ENCODE measurements at regions not wholly inside any gene's neighbourhood (a gene's known extent, or its start where the extent isn't known, plus 50 kb on each side); places are given as distances from the start of the nearest gene placed in this dataset.

DNA sequence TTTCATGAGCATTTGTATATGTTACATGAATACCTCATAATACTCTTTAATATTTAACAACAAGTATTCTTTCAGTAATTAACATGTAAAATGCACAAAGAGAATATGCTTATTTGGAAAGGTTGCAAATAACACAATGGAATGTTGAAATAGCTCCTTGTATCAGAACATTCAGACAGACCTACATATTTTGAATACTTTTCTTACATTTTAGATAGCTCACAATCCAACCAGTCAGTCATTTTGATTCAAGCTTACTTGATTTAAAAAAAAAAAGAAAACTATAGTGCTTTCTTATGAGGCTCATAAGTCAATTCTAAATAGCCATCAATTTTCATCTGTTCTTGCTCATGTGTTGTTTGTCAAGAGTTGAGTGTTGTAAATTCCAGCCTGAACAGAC is 518.8 kb downstream of the ADGRL2 start:
- TF ChIP-seq, protein P1, sequence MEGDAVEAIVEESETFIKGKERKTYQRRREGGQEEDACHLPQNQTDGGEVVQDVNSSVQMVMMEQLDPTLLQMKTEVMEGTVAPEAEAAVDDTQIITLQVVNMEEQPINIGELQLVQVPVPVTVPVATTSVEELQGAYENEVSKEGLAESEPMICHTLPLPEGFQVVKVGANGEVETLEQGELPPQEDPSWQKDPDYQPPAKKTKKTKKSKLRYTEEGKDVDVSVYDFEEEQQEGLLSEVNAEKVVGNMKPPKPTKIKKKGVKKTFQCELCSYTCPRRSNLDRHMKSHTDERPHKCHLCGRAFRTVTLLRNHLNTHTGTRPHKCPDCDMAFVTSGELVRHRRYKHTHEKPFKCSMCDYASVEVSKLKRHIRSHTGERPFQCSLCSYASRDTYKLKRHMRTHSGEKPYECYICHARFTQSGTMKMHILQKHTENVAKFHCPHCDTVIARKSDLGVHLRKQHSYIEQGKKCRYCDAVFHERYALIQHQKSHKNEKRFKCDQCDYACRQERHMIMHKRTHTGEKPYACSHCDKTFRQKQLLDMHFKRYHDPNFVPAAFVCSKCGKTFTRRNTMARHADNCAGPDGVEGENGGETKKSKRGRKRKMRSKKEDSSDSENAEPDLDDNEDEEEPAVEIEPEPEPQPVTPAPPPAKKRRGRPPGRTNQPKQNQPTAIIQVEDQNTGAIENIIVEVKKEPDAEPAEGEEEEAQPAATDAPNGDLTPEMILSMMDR (IDR thresholded peaks at IDR 0.05): no peak

DNA sequence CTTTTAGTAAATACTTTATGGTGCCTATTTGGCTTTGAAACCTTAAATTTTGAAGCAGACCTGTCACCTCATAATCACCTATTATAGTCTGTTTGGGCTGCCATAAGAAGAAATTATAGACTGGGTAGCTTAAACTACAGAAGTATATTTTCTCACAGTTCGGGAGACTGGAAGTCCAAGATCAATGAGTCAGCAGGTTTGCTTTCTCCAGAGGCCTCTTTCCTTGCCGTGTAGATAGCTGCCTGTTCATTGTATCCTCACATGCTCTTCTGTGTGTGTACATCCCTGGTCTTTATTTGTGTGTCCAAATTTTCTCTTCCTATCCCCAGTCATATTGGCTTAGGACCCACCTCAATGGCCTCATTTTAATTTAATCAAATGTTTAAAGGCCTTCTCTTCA is 518.2 kb downstream of the ADGRL2 start:
- TF ChIP-seq, protein P1 (IDR thresholded peaks at IDR 0.05): no peak

DNA sequence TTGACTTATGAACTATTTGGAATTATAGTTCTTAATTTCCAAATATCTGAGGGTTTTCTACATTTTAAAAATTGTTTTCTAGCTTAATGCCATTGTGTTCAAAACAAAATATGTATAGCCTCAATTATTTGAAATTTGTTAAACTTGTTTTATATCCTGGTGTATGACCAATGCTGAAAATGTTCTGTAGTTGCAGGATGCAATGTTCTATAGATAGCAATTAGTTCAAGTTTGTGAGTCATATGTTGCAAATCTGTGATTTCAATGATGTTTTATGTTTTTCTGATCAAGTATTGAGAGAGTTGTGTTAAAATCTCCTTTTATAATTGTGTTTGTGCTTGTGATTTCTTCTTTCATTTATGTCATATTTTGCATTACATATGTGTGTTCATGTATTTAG is 517.5 kb downstream of the ADGRL2 start:
- TF ChIP-seq, protein P1 (IDR thresholded peaks at IDR 0.05): no peak

DNA sequence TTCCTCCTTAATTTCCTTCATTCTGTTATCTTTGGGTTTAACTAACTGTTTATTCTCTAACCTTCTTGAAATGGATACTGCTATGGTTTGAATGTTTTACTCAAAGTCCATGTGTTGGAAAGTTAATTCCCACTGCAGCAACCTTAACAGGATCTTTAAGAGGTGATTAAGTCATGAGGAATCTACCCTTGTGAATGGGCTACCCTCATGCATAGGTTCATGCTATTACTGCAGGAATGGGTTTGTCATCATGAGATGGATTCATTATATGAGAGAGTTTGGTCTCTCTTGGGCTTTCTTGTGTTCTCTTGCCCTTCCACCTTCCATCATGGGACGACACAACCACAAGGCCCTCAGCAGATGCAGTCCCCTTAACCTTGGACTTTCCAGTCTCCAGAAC is 516.9 kb downstream of the ADGRL2 start:
- TF ChIP-seq, protein P1 (IDR thresholded peaks at IDR 0.05): no peak

DNA sequence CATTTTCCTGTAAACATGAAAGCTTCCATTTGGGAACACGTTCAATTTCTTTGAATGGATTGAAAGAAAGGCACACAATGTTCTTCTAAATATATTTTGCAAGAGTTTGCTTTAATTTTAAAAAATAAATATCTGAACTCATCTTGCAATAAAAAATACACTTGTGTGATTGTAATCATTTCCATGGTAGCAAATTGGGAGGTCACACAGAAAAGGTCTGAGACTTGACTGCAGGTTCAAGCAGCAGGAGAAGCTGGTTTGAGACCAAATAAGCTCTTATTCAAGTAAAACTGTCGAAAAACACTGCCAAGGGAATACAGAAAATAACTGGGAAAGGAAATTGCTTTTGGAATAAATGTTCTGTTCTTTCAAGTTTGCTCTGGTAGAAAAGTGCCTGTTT is 498.9 kb downstream of the ADGRL2 start:
- TF ChIP-seq, protein P1 (IDR thresholded peaks at IDR 0.05): no peak

DNA sequence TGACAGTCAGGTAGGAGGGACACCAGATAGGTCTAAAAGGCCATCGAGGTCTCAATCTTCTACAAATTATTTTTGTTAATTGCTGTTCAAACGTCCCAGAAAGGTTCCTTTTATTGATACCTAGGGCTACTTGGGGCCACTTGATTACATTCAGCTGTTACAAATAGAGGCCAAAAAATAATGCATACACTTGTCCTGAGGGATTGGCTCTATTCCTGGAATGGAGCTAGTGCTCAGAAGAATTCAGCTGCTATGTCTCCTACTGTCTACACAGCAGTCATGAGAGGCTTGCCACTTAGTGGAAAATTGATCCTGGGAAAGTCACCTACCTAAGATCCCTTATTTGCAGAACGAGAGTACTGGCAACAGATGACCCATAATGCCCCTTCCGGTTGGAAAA is 498.3 kb downstream of the ADGRL2 start:
- TF ChIP-seq, protein P1 (IDR thresholded peaks at IDR 0.05): no peak

DNA sequence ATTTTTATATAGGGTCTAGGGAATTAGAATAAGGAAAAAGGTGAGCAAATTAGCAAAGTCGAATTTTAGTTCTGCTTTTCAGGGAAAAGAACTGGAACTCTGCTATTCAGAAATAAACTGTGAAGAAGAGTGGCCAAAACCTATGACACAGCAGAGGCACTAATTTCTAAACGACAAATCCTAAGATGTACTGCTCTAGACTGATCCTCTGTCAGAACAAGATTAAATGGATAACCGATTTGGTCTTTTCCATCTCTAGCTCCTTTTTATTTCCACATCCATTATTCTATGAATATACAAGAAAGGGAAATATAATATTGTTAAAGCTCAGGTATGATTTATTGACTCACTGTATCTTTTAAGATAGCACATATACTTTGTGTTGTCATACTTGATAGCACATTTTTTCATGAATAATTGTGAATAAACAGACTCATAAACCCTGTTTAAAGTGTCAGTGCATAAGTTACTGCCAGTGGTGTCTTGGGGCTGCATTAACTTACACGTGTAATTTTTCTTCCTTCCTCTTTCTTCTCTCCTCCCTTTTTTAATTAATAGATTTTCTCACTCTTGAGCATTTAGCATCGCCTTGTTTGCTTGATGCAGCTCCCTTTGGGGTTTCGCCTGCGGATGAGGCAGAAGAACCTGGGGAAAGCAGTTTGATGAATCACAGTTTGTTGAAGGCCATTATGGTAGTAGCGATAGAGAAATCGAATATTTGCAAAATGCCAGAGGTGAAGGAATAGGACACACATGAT is 496.6 kb downstream of the ADGRL2 start:
- TF ChIP-seq, protein P1 (IDR thresholded peaks at IDR 0.05): no peak

DNA sequence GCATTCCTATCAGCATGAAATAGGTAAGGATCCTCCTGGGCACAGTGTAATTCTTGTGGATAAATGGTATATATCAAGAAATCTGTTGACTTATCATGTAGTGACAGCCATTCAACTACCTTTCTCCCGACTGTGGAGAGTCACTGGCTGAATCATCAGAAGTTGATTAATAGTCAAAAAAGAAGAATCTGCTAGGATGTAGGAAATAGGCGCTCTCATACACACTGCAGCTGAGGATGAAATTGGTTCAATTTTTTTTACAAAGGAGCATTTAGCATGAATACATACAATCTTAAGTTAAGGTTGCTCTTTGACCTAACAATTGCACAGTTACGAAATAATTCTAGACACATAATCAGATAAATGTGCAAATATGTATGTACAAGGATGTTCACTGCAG is 486.8 kb downstream of the ADGRL2 start:
- TF ChIP-seq, protein P1 (IDR thresholded peaks at IDR 0.05): no peak
